K562 (cell line): ENCODE measurements at regions not wholly inside any gene's neighbourhood (a gene's known extent, or its start where the extent isn't known, plus 50 kb on each side); places are given as distances from the start of the nearest gene placed in this dataset.

Experiments
- ATAC-seq: fragments of 200-7000 bp; cut with Tn5 transposase; 3 replicates; pipeline ENCODE4 v1.9.1; 2020; ENCODE audit warnings: moderate library complexity
- BruUV-seq: library from RNA; stranded (reverse); fragments of 400-500 nt; replicated peaks from 2 replicates; lab custom pipeline; 2021; lab: Mats Ljungman, UMichigan
- CTCF ChIA-PET: fragments of 300-600 bp; formaldehyde crosslinking; extraction: SDS; loops from one replicate; lab custom pipeline; 2021; ENCODE audit warnings: low intra/inter-chr PET ratio; lab: Yijun Ruan, JAX
- POLR2A ChIA-PET: fragments of 300-600, 350-650 bp; sonication (Branson Sonifier 250); formaldehyde crosslinking; extraction: SDS; loops from one replicate; lab custom pipeline; 2021; ENCODE audit warnings: antibody characterized with exemption, inconsistent platforms; lab: Yijun Ruan, JAX
- DNase-seq, 4 experiments: peaks; one replicate each; pipeline versions ENCODE4 v3.0.0 to v3.0.0-alpha.2; 2011 to 2018; ENCODE audit warnings: low spot score in 3 of 4, mixed read lengths in 3 of 4; ENCODE audit errors: extremely low read depth in 1 of 4
- FAIRE-seq: peaks from 2 replicates; lab custom pipeline; 2011; peaks lifted over from hg19 to GRCh38; lab: Jason Lieb, UNC
- H2AFZ ChIP-seq: 2 replicates; pipeline ENCODE4 v1.6.0; 2011; ENCODE audit warnings: low read depth, low read length, control low read depth, inconsistent platforms
- H3K27ac ChIP-seq: fragments of 200-600 bp; 3 replicates; pipeline ENCODE4 v1.8.0; 2011; ENCODE audit warnings: low read depth, mild to moderate bottlenecking, control low read depth, inconsistent platforms, low read length, moderate library complexity, mixed read lengths; ENCODE audit errors: extremely low read depth
- H3K27me3 ChIP-seq, 2 experiments: fragments of 300-600 bp in 1 of 2; 2 replicates in 1 of 2; 3 replicates in 1 of 2; pipeline versions ENCODE4 v1.6.0 to v1.8.0; 2011; ENCODE audit warnings: inconsistent platforms in 2 of 2, low read length in 2 of 2, mild to moderate bottlenecking in 1 of 2, mixed read lengths in 1 of 2, moderate library complexity in 1 of 2; ENCODE audit not compliant: control insufficient read depth in 2 of 2, insufficient read depth in 2 of 2
- H3K36me3 ChIP-seq: fragments of 300-600 bp; 3 replicates; pipeline ENCODE4 v1.8.0; 2011; ENCODE audit warnings: mild to moderate bottlenecking, low read length, inconsistent platforms; ENCODE audit not compliant: control insufficient read depth, insufficient read depth
- H3K4me1 ChIP-seq, 2 experiments: fragments of 200-600 bp in 1 of 2; replicated peaks in 1 of 2; 2 replicates in 1 of 2; 3 replicates in 1 of 2; pipeline versions ENCODE4 v1.5.1 to v1.8.0; 2011; ENCODE audit warnings: inconsistent platforms in 2 of 2, low read length in 2 of 2, mild to moderate bottlenecking in 1 of 2, mixed read lengths in 1 of 2, moderate library complexity in 1 of 2; ENCODE audit not compliant: control insufficient read depth in 2 of 2, insufficient read depth in 2 of 2
- H3K4me2 ChIP-seq: 2 replicates; pipeline ENCODE4 v1.6.1; 2011; ENCODE audit warnings: low read length, control low read depth, inconsistent platforms, mixed read lengths; ENCODE audit not compliant: insufficient read depth
- H3K4me3 ChIP-seq: fragments of 200-600 bp; sonication (generic), shearing (Covaris generic); 2 replicates; pipeline ENCODE4 v1.5.1; 2016; ENCODE audit warnings: control low read depth, inconsistent platforms
- H3K79me2 ChIP-seq: fragments of 200-600 bp; 3 replicates; pipeline ENCODE4 v1.8.0; 2011; ENCODE audit warnings: low read length, inconsistent platforms; ENCODE audit not compliant: control insufficient read depth, insufficient read depth
- H3K9ac ChIP-seq, 2 experiments: 2 replicates each; pipeline versions ENCODE4 v1.6.0 to v1.6.1; 2011; ENCODE audit warnings: low read depth in 2 of 2, low read length in 2 of 2, control low read depth in 1 of 2, inconsistent platforms in 1 of 2, mild to moderate bottlenecking in 1 of 2, mixed read lengths in 1 of 2; ENCODE audit not compliant: insufficient read depth in 1 of 2
- H3K9me1 ChIP-seq: one replicate; pipeline ENCODE4 v1.6.0; 2011; ENCODE audit warnings: inconsistent platforms, mild to moderate bottlenecking, low read length, moderate library complexity; ENCODE audit not compliant: control insufficient read depth, insufficient read depth
- H3K9me3 ChIP-seq: replicated peaks from 2 replicates; pipeline ENCODE4 v1.5.1; 2011; ENCODE audit warnings: low read depth, low read length, inconsistent platforms; ENCODE audit not compliant: control insufficient read depth, insufficient read depth
- H4K20me1 ChIP-seq: replicated peaks from 2 replicates; pipeline ENCODE4 v1.6.1; 2011; ENCODE audit warnings: low read length, inconsistent platforms, mixed read lengths; ENCODE audit not compliant: control insufficient read depth, insufficient read depth
- ARID3B ChIP-seq: fragments of 250-450 bp; sonication (Bioruptor Pico); IDR thresholded peaks from 2 replicates; pipeline ENCODE4 v1.4.0; 2020; ENCODE audit warnings: borderline replicate concordance
- ATF4 ChIP-seq: fragments of 450-650 bp; formaldehyde crosslinking; IDR thresholded peaks from 2 replicates; pipeline ENCODE4 v1.4.0; 2022; ENCODE audit warnings: mild to moderate bottlenecking, moderate library complexity
- CEBPB ChIP-seq: fragments of 450-650 bp; IDR thresholded peaks from 2 replicates; pipeline ENCODE4 v1.6.1; 2016; ENCODE audit warnings: missing genetic modification characterization, missing compliant biosample characterization
- ESRRB ChIP-seq: fragments of 250-450 bp; sonication (Bioruptor Pico); IDR thresholded peaks from 2 replicates; pipeline ENCODE4 v1.5.0; 2020; ENCODE audit warnings: mild to moderate bottlenecking, moderate library complexity, borderline replicate concordance
- SRSF9 ChIP-seq: fragments of 200-400 bp; formaldehyde crosslinking; IDR thresholded peaks from 2 replicates; pipeline ENCODE4 v1.6.1; 2017; ENCODE audit warnings: low read depth, low read length, borderline replicate concordance
- ZNF224 ChIP-seq: sonication (generic); formaldehyde crosslinking; IDR thresholded peaks from 2 replicates; pipeline ENCODE4 v1.8.0; 2022; ENCODE audit warnings: mild to moderate bottlenecking, missing genetic modification reagents
- ZNF717 ChIP-seq: fragments of 250-450 bp; sonication (Bioruptor Pico); IDR thresholded peaks from 2 replicates; pipeline ENCODE4 v1.5.0; 2021
- WGBS: fragments of 100-300 bp; shearing (Covaris generic); methylation state at CpG from one replicate; pipeline ENCODE4 v1.1.6; 2016; ENCODE audit warnings: low coverage, mixed read lengths; ENCODE audit not compliant: insufficient coverage; ENCODE audit errors: missing lambda C conversion rate; 5-methylcytosine and 5-hydroxymethylcytosine counted together
- in situ Hi-C: fragments of 300-500 bp; cut with MboI; formaldehyde crosslinking; loops from 4 replicates; pipeline ENCODE4 v1.15.0; 2018; ENCODE audit warnings: inconsistent platforms, mixed read lengths
- intact Hi-C: fragments of 100-400 bp; cut with micrococcal nuclease; formaldehyde crosslinking; loops from 2 replicates; pipeline ENCODE4 v1.14.2; 2022

GRCh38 chr1:219773775-219774174, 154.6 kb downstream of the SLC30A10 start:
- no peak for DNase-seq
- Histone ChIP-seq H3K4me2 (no peak overlapping the region), H3K27me3 (no peaks in the 10 kb centered on the region; a peak in 2 of 5 replicates), H3K4me3 (no peak overlapping the region), H3K9ac (no peak overlapping the region), H3K4me1 (no peaks in the 10 kb centered on the region), H2AFZ (no peak overlapping the region), H3K9me1 (no peaks in the 10 kb centered on the region), H3K79me2 (no peaks in the 10 kb centered on the region), H3K9me3 (no peaks in the 10 kb centered on the region), H3K27ac (no peak overlapping the region), H4K20me1 (no peaks in the 10 kb centered on the region), H3K36me3 (no peaks in the 10 kb centered on the region)
- TF ChIP-seq ZNF717 (CRISPR knock-in tag) (no peak), ARID3B (CRISPR knock-in tag) (no peak), ZNF224 (CRISPR knock-in tag) (no peak), CEBPB (tag) (no peak), ATF4 (CRISPR knock-in tag) (no peak), SRSF9 (no peak), ESRRB (CRISPR knock-in tag) (no peak)
- no TSS peak for BruUV-seq
- ChIA-PET CTCF (no interaction called here), POLR2A (no interaction called here)
- intact Hi-C loops = loop anchor here (5.0 kb wide), 1 partner anchor 39 kb away; no protein-coding TSS in a partner anchor
- in situ Hi-C loops = no loop called here
- FAIRE-seq = no peak
- 0% methylated on average over 3 of the region's 3 CpGs for WGBS
- ATAC-seq = no peak
